Lung (tissue), 11 donors: ENCODE measurements at regions not wholly inside any gene's neighbourhood (a gene's known extent, or its start where the extent isn't known, plus 50 kb on each side); places are given as distances from the start of the nearest gene placed in this dataset.
"Not testable (repeated sequence)": the region's sequence is repeated elsewhere in the genome, so short reads cannot be mapped to it uniquely, and the experiment has no call there.

ENCODE experiments used
- ATAC-seq: fragments of 200-7000 bp; cut with Tn5 transposase; one replicate; pipeline ENCODE4 v1.9.1; 2020; ENCODE audit warnings: moderate number of reproducible peaks; ENCODE audit not compliant: insufficient read depth, low FRiP score
- DNase-seq, 3 donors: peaks; one replicate each; pipeline ENCODE4 v3.0.0-alpha.2; 2013 to 2017
- H3K27ac ChIP-seq, 2 donors: one replicate each; pipeline ENCODE4 v1.5.1; 2013; ENCODE audit warnings: mild to moderate bottlenecking in 2 of 2, moderate library complexity in 2 of 2, control low read depth in 1 of 2, inconsistent platforms in 1 of 2, low read depth in 1 of 2, low read length in 1 of 2
- H3K27me3 ChIP-seq, 3 donors: one replicate each; pipeline ENCODE4 v1.5.1; 2013; ENCODE audit warnings: low read length in 2 of 3; ENCODE audit not compliant: control insufficient read depth in 3 of 3, insufficient read depth in 3 of 3
- H3K36me3 ChIP-seq, 4 donors: one replicate each; pipeline ENCODE4 v1.5.1; 2013; ENCODE audit warnings: low read length in 4 of 4, mild to moderate bottlenecking in 1 of 4, moderate library complexity in 1 of 4; ENCODE audit not compliant: control insufficient read depth in 4 of 4, insufficient read depth in 4 of 4
- H3K4me1 ChIP-seq, 5 donors: one replicate each; pipeline ENCODE4 v1.5.1; 2013; ENCODE audit warnings: low read length in 5 of 5, mild to moderate bottlenecking in 2 of 5, moderate library complexity in 1 of 5; ENCODE audit not compliant: control insufficient read depth in 5 of 5, insufficient read depth in 5 of 5
- H3K4me3 ChIP-seq: one replicate; pipeline ENCODE4 v1.5.1; 2013; ENCODE audit warnings: mild to moderate bottlenecking, control low read depth, moderate library complexity
- H3K9ac ChIP-seq, 2 donors: one replicate each; pipeline ENCODE4 v1.5.1; 2013; ENCODE audit warnings: low read length in 2 of 2, control low read depth in 1 of 2; ENCODE audit not compliant: insufficient read depth in 1 of 2
- H3K9me3 ChIP-seq, 4 donors: one replicate each; pipeline ENCODE4 v1.5.1; 2013; ENCODE audit warnings: low read length in 3 of 4, mild to moderate bottlenecking in 1 of 4, moderate library complexity in 1 of 4; ENCODE audit not compliant: control insufficient read depth in 4 of 4, insufficient read depth in 3 of 4
- WGBS, 2 donors: extraction: QIAGEN DNeasy Blood & Tissue Kit; methylation state at CpG; one replicate each; pipeline ENCODE4 v1.1.7; 2013; 5-methylcytosine and 5-hydroxymethylcytosine counted together
- TF ChIP-seq, protein P1 (sequence below): IDR thresholded peaks from 2 replicates; pipeline ENCODE4 v1.5.1; 2012; ENCODE audit warnings: mild to moderate bottlenecking; ENCODE audit errors: control extremely low read depth, extremely low read depth
- donor health status: control.
- donor health status: control.
- donor health status: Bipolar disorder and iron deficiency.
- donor health status: healthy.
- donor health status: DM: yes; HTN: yes; CAD: no.

DNA sequence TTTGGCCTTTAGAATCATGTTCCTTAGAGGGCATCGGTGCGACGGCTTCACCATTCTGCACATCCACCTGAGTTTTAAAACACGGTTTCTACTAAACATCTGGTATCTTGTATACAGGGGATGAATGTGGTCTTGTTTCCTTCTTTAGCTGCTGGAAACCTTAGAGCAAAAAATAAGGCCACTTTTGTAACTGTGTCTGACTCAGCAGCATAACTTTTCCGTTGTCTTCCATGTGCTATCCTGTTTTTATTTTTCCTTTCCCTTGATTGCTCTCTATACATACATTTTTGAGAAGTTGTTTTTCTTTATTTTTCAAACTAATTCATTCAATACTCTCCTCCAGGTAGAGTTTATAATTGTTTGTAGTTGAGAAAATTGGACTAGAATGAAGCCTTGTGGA lies 108.8 kb upstream of the PCED1B start:
- Histone ChIP-seq H3K36me3 (no peaks in the 10 kb centered on the region), H3K27me3 (no peaks in the 10 kb centered on the region), H3K4me3 (no peak overlapping the region), H3K27ac (no peak overlapping the region), H3K9ac (no peak overlapping the region), H3K9me3 (no peaks in the 10 kb centered on the region), H3K4me1 (peaks cover 0 to 11% (median 0%) of the 10 kb centered on the region in 5 donors)
- WGBS, 2 donors = 90 to 96% methylated on average over 5 of the region's 5 CpGs
- ATAC-seq (no peak), DNase-seq (no peak)
- TF ChIP-seq, protein P1, sequence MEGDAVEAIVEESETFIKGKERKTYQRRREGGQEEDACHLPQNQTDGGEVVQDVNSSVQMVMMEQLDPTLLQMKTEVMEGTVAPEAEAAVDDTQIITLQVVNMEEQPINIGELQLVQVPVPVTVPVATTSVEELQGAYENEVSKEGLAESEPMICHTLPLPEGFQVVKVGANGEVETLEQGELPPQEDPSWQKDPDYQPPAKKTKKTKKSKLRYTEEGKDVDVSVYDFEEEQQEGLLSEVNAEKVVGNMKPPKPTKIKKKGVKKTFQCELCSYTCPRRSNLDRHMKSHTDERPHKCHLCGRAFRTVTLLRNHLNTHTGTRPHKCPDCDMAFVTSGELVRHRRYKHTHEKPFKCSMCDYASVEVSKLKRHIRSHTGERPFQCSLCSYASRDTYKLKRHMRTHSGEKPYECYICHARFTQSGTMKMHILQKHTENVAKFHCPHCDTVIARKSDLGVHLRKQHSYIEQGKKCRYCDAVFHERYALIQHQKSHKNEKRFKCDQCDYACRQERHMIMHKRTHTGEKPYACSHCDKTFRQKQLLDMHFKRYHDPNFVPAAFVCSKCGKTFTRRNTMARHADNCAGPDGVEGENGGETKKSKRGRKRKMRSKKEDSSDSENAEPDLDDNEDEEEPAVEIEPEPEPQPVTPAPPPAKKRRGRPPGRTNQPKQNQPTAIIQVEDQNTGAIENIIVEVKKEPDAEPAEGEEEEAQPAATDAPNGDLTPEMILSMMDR = no peak

DNA sequence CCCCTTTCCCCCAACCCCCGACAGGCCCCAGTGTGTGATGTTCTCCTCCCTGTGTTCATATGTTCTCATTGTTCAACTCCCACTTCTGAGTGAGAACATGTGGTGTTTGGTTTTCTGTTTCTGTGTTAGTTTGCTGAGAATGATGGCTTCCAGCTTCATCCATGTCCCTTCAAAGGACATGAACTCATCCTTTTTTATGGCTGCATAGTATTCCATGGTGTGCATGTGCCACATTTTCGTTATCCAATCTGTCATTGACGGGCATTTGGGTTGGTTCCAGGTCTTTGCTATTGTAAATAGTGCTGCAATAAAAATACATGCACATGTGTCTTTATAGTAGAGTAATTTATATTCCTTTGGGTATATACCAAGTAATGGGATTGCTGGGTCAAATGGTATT lies 105.5 kb upstream of the PCED1B start:
- H3K9me3 ChIP-seq, DNase-seq, H3K9ac ChIP-seq, ATAC-seq, H3K27me3 ChIP-seq, H3K4me1 ChIP-seq, H3K27ac ChIP-seq, H3K36me3 ChIP-seq, H3K4me3 ChIP-seq: not testable (repeated sequence)
- 78 to 94% methylated on average over 3 of the region's 3 CpGs for WGBS, 2 donors

DNA sequence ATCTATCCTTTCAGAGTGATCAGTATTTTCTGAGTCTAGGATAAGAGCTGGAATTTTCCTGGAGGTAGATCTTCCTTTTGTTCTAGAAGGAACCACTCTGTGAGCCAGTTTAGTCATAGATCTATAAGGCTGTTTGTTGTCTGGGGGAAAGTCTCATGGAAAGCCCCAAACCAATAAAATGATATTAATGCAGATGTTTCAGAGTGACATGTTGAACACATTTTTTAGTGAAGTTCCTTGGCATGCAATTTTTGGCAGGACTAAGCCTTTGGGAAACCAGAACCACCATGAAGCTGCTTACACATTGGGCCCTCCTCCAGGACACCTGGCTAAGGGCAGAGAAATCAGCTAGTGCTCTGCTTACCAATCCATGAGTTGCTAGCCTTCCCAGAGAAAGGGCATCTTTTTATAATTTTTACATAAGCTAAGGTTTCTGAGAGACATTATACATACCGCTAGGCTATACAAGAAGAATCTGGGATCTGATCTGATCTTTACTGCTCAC lies 101.5 kb upstream of the PCED1B start:
- 98 to 100% methylated on average over 1 of the region's 1 CpG for WGBS, 2 donors
- ATAC-seq (no peak), DNase-seq (no peak)
- Histone ChIP-seq H3K27ac (no peak overlapping the region), H3K9ac (no peak overlapping the region), H3K27me3 (no peaks in the 10 kb centered on the region), H3K4me1 (no peaks in the 10 kb centered on the region), H3K4me3 (no peak overlapping the region), H3K36me3 (no peaks in the 10 kb centered on the region), H3K9me3 (no peaks in the 10 kb centered on the region)
- TF ChIP-seq, protein P1 = no peak

DNA sequence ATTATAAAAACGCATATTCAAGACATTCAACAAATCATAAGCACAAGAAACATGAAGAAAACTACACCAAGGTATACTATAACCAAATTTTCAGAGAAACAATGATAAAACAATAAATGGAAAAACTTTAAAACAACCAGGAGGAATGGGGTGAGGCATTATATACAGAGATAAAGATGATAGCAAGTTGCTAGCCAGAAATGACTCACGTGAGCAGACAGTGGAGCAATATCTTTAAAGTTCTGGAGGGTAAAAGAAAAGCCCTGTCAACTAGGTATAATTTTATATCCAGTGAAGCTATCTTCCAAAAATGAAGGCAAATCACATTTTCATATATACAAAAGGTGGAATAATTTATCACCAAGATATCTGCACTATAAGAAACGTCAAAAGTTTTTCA lies 97.8 kb upstream of the PCED1B start:
- no peaks in the 10 kb centered on the region for H3K9me3 ChIP-seq
- ATAC-seq (no peak), DNase-seq (no peak)
- TF ChIP-seq, protein P1 = no peak
- no peaks in the 10 kb centered on the region for H3K4me1 ChIP-seq
- no peaks in the 10 kb centered on the region for H3K36me3 ChIP-seq
- no peak overlapping the region for H3K4me3 ChIP-seq
- no peak overlapping the region for H3K9ac ChIP-seq
- WGBS, 2 donors = 83 to 88% methylated on average over 3 of the region's 3 CpGs
- H3K27me3 ChIP-seq = no peaks in the 10 kb centered on the region
- no peak overlapping the region for H3K27ac ChIP-seq
